ENCODE measurements at regions not wholly inside any gene's neighbourhood (a gene's known extent, or its start where the extent isn't known, plus 50 kb on each side); places are given as distances from the start of the nearest gene placed in this dataset.

GRCh38 chr6:67683960-67684359 lies 951.1 kb upstream of the ADGRB3 start:
- Histone ChIP-seq H3K27me3 (no peaks in the 10 kb centered on the region), H3K9me3 (no peaks in the 10 kb centered on the region), H3K36me3 (no peaks in the 10 kb centered on the region), H3K4me3 (no peak overlapping the region), H3K4me1 (no peaks in the 10 kb centered on the region), H3K27ac (no peak overlapping the region)
- TF ChIP-seq CTCF (IDR thresholded peaks at IDR 0.05) = no peak
- DNase-seq (ENCODE audit: low spot score) = no peak

- no peaks in the 10 kb centered on the region for H3K27me3 ChIP-seq
- no peak for DNase-seq (ENCODE audit: low spot score)
- TF ChIP-seq CTCF (IDR thresholded peaks at IDR 0.05) = no peak
- H3K9me3 ChIP-seq = no peaks in the 10 kb centered on the region
- no peaks in the 10 kb centered on the region for H3K36me3 ChIP-seq
- no peak overlapping the region for H3K4me3 ChIP-seq
- H3K4me1 ChIP-seq = no peaks in the 10 kb centered on the region
- no peak overlapping the region for H3K27ac ChIP-seq
Measured at GRCh38 chr6:67680297-67680932, 954.7 kb upstream of the ADGRB3 start.

- Histone ChIP-seq H3K36me3 (no peaks in the 10 kb centered on the region), H3K9me3 (peaks cover 0 to 5% of the 10 kb centered on the region in 2 donors), H3K4me1 (no peaks in the 10 kb centered on the region), H3K27me3 (no peaks in the 10 kb centered on the region), H3K4me3 (no peak overlapping the region), H3K27ac (no peak overlapping the region)
- no peak for DNase-seq (ENCODE audit: low spot score)
- TF ChIP-seq CTCF (IDR thresholded peaks at IDR 0.05) = no peak
Measured at GRCh38 chr6:67679566-67680296, 955.4 kb upstream of the ADGRB3 start.

GRCh38 chr6:67676892-67677291 lies 958.2 kb upstream of the ADGRB3 start:
- DNase-seq (ENCODE audit: low spot score) = no peak
- Histone ChIP-seq H3K27ac (no peak overlapping the region), H3K4me3 (no peak overlapping the region), H3K36me3 (no peaks in the 10 kb centered on the region), H3K27me3 (no peaks in the 10 kb centered on the region), H3K4me1 (no peaks in the 10 kb centered on the region), H3K9me3 (peaks cover 0 to 29% of the 10 kb centered on the region in 2 donors)
- no peak for TF ChIP-seq CTCF (IDR thresholded peaks at IDR 0.05)

- Histone ChIP-seq H3K9me3 (peaks cover 0 to 19% of the 10 kb centered on the region in 2 donors), H3K4me3 (no peak overlapping the region), H3K27ac (no peak overlapping the region), H3K27me3 (no peaks in the 10 kb centered on the region), H3K4me1 (no peaks in the 10 kb centered on the region), H3K36me3 (no peaks in the 10 kb centered on the region)
- TF ChIP-seq CTCF (IDR thresholded peaks at IDR 0.05) = no peak
- no peak for DNase-seq (ENCODE audit: low spot score)
Measured at GRCh38 chr6:67667637-67668422, 967.3 kb upstream of the ADGRB3 start.

All from right atrium auricular region (tissue), 2 donors.